H1 (cell line): ENCODE measurements at regions not wholly inside any gene's neighbourhood (a gene's known extent, or its start where the extent isn't known, plus 50 kb on each side); places are given as distances from the start of the nearest gene placed in this dataset.

ENCODE experiments used
- CTCF ChIP-seq, 3 experiments: IDR thresholded peaks; 1 replicate in 2 of 3; 2 replicates in 1 of 3; pipeline versions ENCODE4 v1.5.1 to v1.6.1; 2011; ENCODE audit warnings: low read length in 3 of 3, mild to moderate bottlenecking in 3 of 3, inconsistent platforms in 2 of 3, low read depth in 1 of 3, moderate library complexity in 1 of 3; ENCODE audit not compliant: insufficient read depth in 1 of 3; ENCODE audit errors: control extremely low read depth in 1 of 3
- EZH2 ChIP-seq: fragments of 200-600 bp; sonication (generic); IDR thresholded peaks from 2 replicates; pipeline ENCODE4 v1.7.1; 2012; ENCODE audit warnings: low read depth, mild to moderate bottlenecking, moderate library complexity, low read length, inconsistent platforms; ENCODE audit not compliant: severe bottlenecking

- TF ChIP-seq EZH2 = no peak
- no peak for TF ChIP-seq CTCF (IDR thresholded peaks at IDR 0.05; ENCODE audit: control extremely low read depth in 1 of 3, insufficient read depth in 1 of 3, low read depth in 1 of 3, low read length in 3 of 3)
These were observed 72.9 kb upstream of the RUNX3 start (continued) for GRCh38 chr1:25003000-25003399.
